Mesendoderm (in vitro differentiated cells): ENCODE measurements at regions not wholly inside any gene's neighbourhood (a gene's known extent, or its start where the extent isn't known, plus 50 kb on each side); places are given as distances from the start of the nearest gene placed in this dataset.
A peak's percentile ranks its signal among the peaks of the same experiment; 100 is the strongest.

Experiments
- DNase-seq: peaks from one replicate; pipeline ENCODE4 v3.0.0; 2013
- H2AK5ac ChIP-seq: 2 replicates; pipeline ENCODE4 v1.6.1; 2013; ENCODE audit warnings: low read length, inconsistent platforms
- H2BK120ac ChIP-seq: 2 replicates; pipeline ENCODE4 v1.6.1; 2013; ENCODE audit warnings: low read depth, mild to moderate bottlenecking, low read length, moderate library complexity, mixed read lengths
- H2BK15ac ChIP-seq: replicated peaks from 2 replicates; pipeline ENCODE4 v1.6.1; 2013; ENCODE audit warnings: low read depth, mild to moderate bottlenecking, moderate library complexity
- H2BK5ac ChIP-seq: 2 replicates; pipeline ENCODE4 v1.6.1; 2013; ENCODE audit warnings: low read length, inconsistent platforms
- H3K18ac ChIP-seq: 2 replicates; pipeline ENCODE4 v1.6.1; 2013; ENCODE audit warnings: mild to moderate bottlenecking, low read length, mixed read lengths
- H3K23ac ChIP-seq: one replicate; pipeline ENCODE4 v1.6.1; 2013; ENCODE audit warnings: low read length
- H3K27ac ChIP-seq: 2 replicates; pipeline ENCODE4 v1.5.1; 2013; ENCODE audit warnings: low read depth, mild to moderate bottlenecking, inconsistent platforms, low read length, moderate library complexity
- H3K27me3 ChIP-seq: 2 replicates; pipeline ENCODE4 v1.6.1; 2013; ENCODE audit warnings: low read length, control low read depth, mild to moderate bottlenecking, inconsistent platforms; ENCODE audit not compliant: insufficient read depth, poor library complexity
- H3K36me3 ChIP-seq: 2 replicates; pipeline ENCODE4 v1.6.1; 2013; ENCODE audit warnings: low read length, inconsistent platforms; ENCODE audit not compliant: control insufficient read depth, insufficient read depth
- H3K4ac ChIP-seq: one replicate; pipeline ENCODE4 v1.6.1; 2013; ENCODE audit warnings: low read depth, mild to moderate bottlenecking, low read length, moderate library complexity
- H3K4me1 ChIP-seq: 2 replicates; pipeline ENCODE4 v1.6.1; 2013; ENCODE audit warnings: low read depth, low read length, inconsistent platforms; ENCODE audit not compliant: control insufficient read depth
- H3K4me2 ChIP-seq: 2 replicates; pipeline ENCODE4 v1.6.1; 2013; ENCODE audit warnings: low read length
- H3K4me3 ChIP-seq: 2 replicates; pipeline ENCODE4 v1.5.1; 2013; ENCODE audit warnings: mild to moderate bottlenecking, low read length
- H3K56ac ChIP-seq: one replicate; pipeline ENCODE4 v1.6.1; 2013; ENCODE audit warnings: low read length
- H3K79me1 ChIP-seq: 2 replicates; pipeline ENCODE4 v1.6.1; 2013; ENCODE audit warnings: low read length, inconsistent platforms
- H3K79me2 ChIP-seq: 2 replicates; pipeline ENCODE4 v1.6.1; 2013; ENCODE audit warnings: mild to moderate bottlenecking, low read length; ENCODE audit not compliant: control insufficient read depth, insufficient read depth
- H3K9ac ChIP-seq: 2 replicates; pipeline ENCODE4 v1.6.1; 2013; ENCODE audit warnings: low read length, inconsistent platforms
- H4K5ac ChIP-seq: one replicate; pipeline ENCODE4 v1.6.1; 2013; ENCODE audit warnings: low read length
- H4K8ac ChIP-seq: one replicate; pipeline ENCODE4 v1.6.1; 2013; ENCODE audit warnings: low read depth, mild to moderate bottlenecking, control low read depth, low read length, moderate library complexity
- WGBS: extraction: QIAGEN DNeasy Blood & Tissue Kit; methylation state at CpG from one replicate; pipeline ENCODE4 v1.1.7; 2013; ENCODE audit warnings: low lambda C conversion rate, missing lambda C conversion rate; ENCODE audit not compliant: insufficient coverage; ENCODE audit errors: extremely low coverage; 5-methylcytosine and 5-hydroxymethylcytosine counted together

DNA sequence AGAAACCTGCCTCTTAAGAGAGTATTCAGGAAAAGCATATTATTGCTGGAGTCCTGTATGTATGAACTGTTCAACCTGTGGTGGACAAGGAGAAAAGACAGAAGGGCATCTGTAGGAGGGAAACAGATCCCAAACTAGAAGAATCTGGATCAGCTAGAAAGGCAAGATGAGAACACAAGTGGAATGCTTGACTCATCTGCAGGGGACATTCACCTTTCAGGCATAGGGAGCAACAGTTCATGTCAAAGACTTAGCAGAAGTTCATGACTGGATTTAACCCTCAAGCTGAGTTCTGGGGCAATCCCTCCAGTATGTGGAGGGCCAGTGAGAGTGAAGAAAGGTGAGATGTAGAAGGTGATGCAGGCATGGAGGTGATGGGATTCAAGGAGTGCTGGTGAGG is 135.9 kb upstream of the DYNLRB2 start:
- Histone ChIP-seq H4K8ac (no peak overlapping the region), H3K36me3 (no peaks in the 10 kb centered on the region), H3K4me1 (no peaks in the 10 kb centered on the region), H2BK15ac (no peak overlapping the region), H3K4me3 (no peak overlapping the region), H3K4ac (no peak overlapping the region), H3K18ac (no peak overlapping the region), H3K4me2 (no peak overlapping the region), H4K5ac (no peak overlapping the region), H2BK5ac (no peak overlapping the region), H3K79me2 (no peaks in the 10 kb centered on the region), H3K56ac (no peak overlapping the region), H3K27ac (no peak overlapping the region), H2BK120ac (no peak overlapping the region), H2AK5ac (no peak overlapping the region), H3K27me3 (no peaks in the 10 kb centered on the region), H3K9ac (no peak overlapping the region), H3K23ac (no peak overlapping the region), H3K79me1 (no peaks in the 10 kb centered on the region)
- DNase-seq: no peak

DNA sequence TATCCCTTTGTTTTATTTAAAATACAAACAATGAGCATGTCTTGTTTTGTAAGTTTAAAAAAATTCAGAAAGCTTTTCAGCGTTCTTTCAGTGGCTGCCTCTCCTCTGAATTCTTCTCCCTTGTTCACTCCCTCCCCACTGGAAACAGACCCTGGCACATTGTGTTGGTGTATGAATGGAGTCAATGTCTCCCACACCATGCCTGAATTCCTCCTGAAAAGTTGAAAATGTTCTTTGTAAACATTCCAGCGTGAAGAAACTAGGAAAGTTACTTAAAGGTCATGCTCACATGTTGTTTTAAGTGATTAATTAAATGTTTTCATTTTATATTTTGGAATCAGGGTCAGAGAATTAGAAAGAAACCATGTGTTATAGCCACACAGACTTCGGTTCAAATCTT is 136.9 kb upstream of the DYNLRB2 start:
- Histone ChIP-seq H3K4ac (no peak overlapping the region), H2BK15ac (no peak overlapping the region), H3K27ac (no peak overlapping the region), H3K9ac (no peak overlapping the region), H3K27me3 (no peaks in the 10 kb centered on the region), H4K8ac (no peak overlapping the region), H2BK5ac (no peak overlapping the region), H3K79me1 (no peaks in the 10 kb centered on the region), H2AK5ac (no peak overlapping the region), H3K4me1 (no peaks in the 10 kb centered on the region), H3K4me2 (no peak overlapping the region), H4K5ac (no peak overlapping the region), H2BK120ac (no peak overlapping the region), H3K56ac (no peak overlapping the region), H3K4me3 (no peak overlapping the region), H3K18ac (no peak overlapping the region), H3K79me2 (no peaks in the 10 kb centered on the region), H3K23ac (no peak overlapping the region), H3K36me3 (no peaks in the 10 kb centered on the region)
- no CpG with 5 or more reads among the region's 3 CpGs for WGBS
- no peak for DNase-seq

DNA sequence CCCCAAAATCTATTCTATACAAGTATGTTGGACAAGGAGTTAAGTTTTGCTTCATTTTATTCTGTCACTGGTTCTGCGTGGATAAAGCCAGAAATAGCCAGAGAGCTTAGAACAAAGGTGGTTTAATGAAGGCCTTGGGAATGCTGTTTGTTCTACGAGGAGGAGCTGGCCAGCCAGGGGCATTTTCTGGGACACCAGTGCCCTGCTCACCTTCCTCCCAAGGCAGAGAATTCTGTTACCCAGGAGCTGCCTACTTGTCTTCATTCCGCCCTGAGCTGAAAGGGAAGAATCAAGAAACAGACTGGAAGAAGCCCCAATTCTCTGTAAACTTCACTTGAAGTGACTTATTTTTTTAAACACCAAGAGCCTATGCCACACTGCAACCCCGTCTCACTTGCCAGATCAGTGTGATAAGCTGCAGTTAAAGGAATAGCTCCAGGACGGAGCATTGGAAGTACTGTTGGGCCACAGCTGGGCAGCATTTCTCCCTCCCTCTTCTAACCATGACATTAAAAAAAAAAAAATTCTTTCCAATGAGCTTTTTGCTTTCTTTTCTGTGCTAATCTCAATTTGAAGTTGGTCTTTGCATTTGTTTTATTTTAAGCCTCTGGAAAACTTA is 149.8 kb upstream of the DYNLRB2 start:
- H4K8ac ChIP-seq: no peak overlapping the region

GRCh38 chr16:80390046-80390445 is 150.7 kb upstream of the DYNLRB2 start:
- no peak overlapping the region for H3K23ac ChIP-seq
- no peak overlapping the region for H3K4me2 ChIP-seq
- H3K4ac ChIP-seq: no peak overlapping the region
- no peak overlapping the region for H3K9ac ChIP-seq
- no peaks in the 10 kb centered on the region for H3K79me2 ChIP-seq
- no peak overlapping the region for H2BK120ac ChIP-seq
- no peaks in the 10 kb centered on the region for H3K36me3 ChIP-seq
- H2AK5ac ChIP-seq: no peak overlapping the region
- no peak overlapping the region for H4K8ac ChIP-seq
- H4K5ac ChIP-seq: no peak overlapping the region
- no peaks in the 10 kb centered on the region for H3K4me1 ChIP-seq
- 100% methylated on average over 1 of the region's 4 CpGs for WGBS
- no peak for DNase-seq
- H3K79me1 ChIP-seq: no peaks in the 10 kb centered on the region
- H3K27ac ChIP-seq: no peak overlapping the region
- H3K18ac ChIP-seq: no peak overlapping the region
- H2BK15ac ChIP-seq: no peak overlapping the region
- no peaks in the 10 kb centered on the region for H3K27me3 ChIP-seq
- H2BK5ac ChIP-seq: no peak overlapping the region
- H3K4me3 ChIP-seq: no peak overlapping the region
- no peak overlapping the region for H3K56ac ChIP-seq

More for the DNA sequence above, 149.8 kb upstream of the DYNLRB2 start:
- H3K79me1 ChIP-seq: no peaks in the 10 kb centered on the region
- H3K36me3 ChIP-seq: no peaks in the 10 kb centered on the region
- H3K4me1 ChIP-seq: no peaks in the 10 kb centered on the region
- H3K79me2 ChIP-seq: no peaks in the 10 kb centered on the region
- no CpG with 5 or more reads among the region's 5 CpGs for whole genome bisulfite sequencing
- no peak overlapping the region for H4K5ac ChIP-seq
- H3K4ac ChIP-seq: no peak overlapping the region
- H3K27ac ChIP-seq: no peak overlapping the region
- no peak overlapping the region for H3K18ac ChIP-seq
- H2BK120ac ChIP-seq: no peak overlapping the region
- no peak overlapping the region for H3K4me3 ChIP-seq
- no peak overlapping the region for H3K4me2 ChIP-seq
- no peak for DNase-seq
- no peak overlapping the region for H2BK15ac ChIP-seq
- H3K27me3 ChIP-seq: no peaks in the 10 kb centered on the region
- no peak overlapping the region for H2AK5ac ChIP-seq
- H3K56ac ChIP-seq: no peak overlapping the region
- no peak overlapping the region for H3K23ac ChIP-seq
- no peak overlapping the region for H2BK5ac ChIP-seq
- no peak overlapping the region for H3K9ac ChIP-seq

DNA sequence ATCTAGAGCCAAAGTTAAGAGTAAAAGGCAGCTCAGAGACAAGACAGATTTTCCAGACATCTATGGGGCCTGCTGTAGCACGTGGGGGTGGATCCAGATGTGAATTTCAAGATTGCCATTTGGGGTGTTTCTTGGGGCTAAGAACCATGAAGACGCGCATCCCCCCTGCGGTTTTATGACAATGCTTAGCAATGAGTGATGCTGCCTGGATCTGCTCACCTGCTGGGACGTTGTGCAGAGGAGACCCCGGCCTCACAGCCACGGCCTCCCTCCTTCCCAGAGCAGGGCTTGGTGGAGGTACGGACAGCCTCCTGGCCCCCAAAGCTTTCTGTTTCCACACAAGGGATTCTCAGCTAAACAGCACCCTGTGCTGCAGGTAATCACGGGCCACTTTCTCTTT is 151.5 kb upstream of the DYNLRB2 start:
- H3K27ac ChIP-seq: no peak overlapping the region
- no peak overlapping the region for H4K8ac ChIP-seq
- H3K4me2 ChIP-seq: no peak overlapping the region
- H3K4ac ChIP-seq: no peak overlapping the region
- H2BK120ac ChIP-seq: no peak overlapping the region
- DNase-seq: peak; percentile 27
- H3K4me3 ChIP-seq: no peak overlapping the region
- no peak overlapping the region for H2BK15ac ChIP-seq
- no peaks in the 10 kb centered on the region for H3K79me1 ChIP-seq
- H3K9ac ChIP-seq: no peak overlapping the region
- no peak overlapping the region for H2BK5ac ChIP-seq
- WGBS: no CpG with 5 or more reads among the region's 9 CpGs
- H2AK5ac ChIP-seq: no peak overlapping the region
- no peaks in the 10 kb centered on the region for H3K27me3 ChIP-seq
- H3K23ac ChIP-seq: no peak overlapping the region
- H3K79me2 ChIP-seq: no peaks in the 10 kb centered on the region
- no peaks in the 10 kb centered on the region for H3K36me3 ChIP-seq
- H3K4me1 ChIP-seq: no peaks in the 10 kb centered on the region
- no peak overlapping the region for H3K56ac ChIP-seq
- no peak overlapping the region for H3K18ac ChIP-seq
- H4K5ac ChIP-seq: no peak overlapping the region

DNA sequence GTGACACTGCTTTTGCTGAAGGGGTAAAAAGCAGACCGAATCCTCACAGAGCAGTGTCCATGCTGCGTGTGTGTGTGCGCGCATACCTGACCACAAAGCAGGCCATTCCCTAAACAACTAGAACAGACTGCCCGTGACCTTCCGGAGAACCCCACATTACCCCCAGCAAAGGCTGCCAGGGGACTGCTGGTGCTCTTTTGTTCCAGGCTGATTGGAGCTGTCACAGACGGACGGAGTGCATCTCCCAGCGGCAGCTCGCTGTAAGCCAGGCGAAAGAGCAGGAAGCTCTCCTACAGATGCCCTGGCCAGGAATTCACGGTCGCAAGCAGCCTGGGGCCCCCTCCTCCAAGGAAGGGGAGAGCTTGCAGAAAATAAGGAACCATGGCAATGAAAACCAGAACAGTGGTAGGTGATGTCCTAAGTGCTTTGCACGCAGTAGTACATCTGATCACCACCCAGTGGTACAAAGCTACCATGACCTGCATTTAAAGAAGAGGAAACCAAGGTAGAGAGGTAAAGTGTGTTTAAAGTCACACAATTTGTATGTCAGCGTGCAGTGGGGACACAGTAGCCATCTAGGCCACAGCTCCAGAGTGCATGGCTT is 153.4 kb upstream of the DYNLRB2 start:
- H3K4me2 ChIP-seq: no peak overlapping the region
- no CpG with 5 or more reads among the region's 15 CpGs for WGBS
- no peak overlapping the region for H2BK120ac ChIP-seq
- H3K9ac ChIP-seq: no peak overlapping the region
- H4K8ac ChIP-seq: no peak overlapping the region
- no peak overlapping the region for H2AK5ac ChIP-seq
- H2BK15ac ChIP-seq: no peak overlapping the region
- no peak overlapping the region for H4K5ac ChIP-seq
- no peak overlapping the region for H2BK5ac ChIP-seq
- H3K4me1 ChIP-seq: no peaks in the 10 kb centered on the region
- H3K27me3 ChIP-seq: no peaks in the 10 kb centered on the region
- no peak overlapping the region for H3K4ac ChIP-seq
- H3K23ac ChIP-seq: no peak overlapping the region
- H3K56ac ChIP-seq: no peak overlapping the region
- H3K27ac ChIP-seq: no peak overlapping the region
- no peaks in the 10 kb centered on the region for H3K79me1 ChIP-seq
- no peaks in the 10 kb centered on the region for H3K36me3 ChIP-seq
- no peak overlapping the region for H3K18ac ChIP-seq
- DNase-seq: no peak
- H3K79me2 ChIP-seq: no peaks in the 10 kb centered on the region
- H3K4me3 ChIP-seq: no peak overlapping the region
